DMS153 treated with DMSO at 0.1 percent for 48 hours (cell line): ENCODE measurements at regions not wholly inside any gene's neighbourhood (a gene's known extent, or its start where the extent isn't known, plus 50 kb on each side); places are given as distances from the start of the nearest gene placed in this dataset.
"Not testable (repeated sequence)": the region's sequence is repeated elsewhere in the genome, so short reads cannot be mapped to it uniquely, and the experiment has no call there.

ENCODE experiments used
- DNase-seq: peaks from one replicate; lab custom pipeline; 2025; ENCODE audit not compliant: unreplicated experiment; lab: John Stamatoyannopoulos, UW

- DNase-seq: no peak
Measured at GRCh38 chrX:108892501-108892900, 156.1 kb upstream of the IRS4 start.

- DNase-seq: no peak
Measured at GRCh38 chrX:108875548-108875947, 139.2 kb upstream of the IRS4 start.

DNA sequence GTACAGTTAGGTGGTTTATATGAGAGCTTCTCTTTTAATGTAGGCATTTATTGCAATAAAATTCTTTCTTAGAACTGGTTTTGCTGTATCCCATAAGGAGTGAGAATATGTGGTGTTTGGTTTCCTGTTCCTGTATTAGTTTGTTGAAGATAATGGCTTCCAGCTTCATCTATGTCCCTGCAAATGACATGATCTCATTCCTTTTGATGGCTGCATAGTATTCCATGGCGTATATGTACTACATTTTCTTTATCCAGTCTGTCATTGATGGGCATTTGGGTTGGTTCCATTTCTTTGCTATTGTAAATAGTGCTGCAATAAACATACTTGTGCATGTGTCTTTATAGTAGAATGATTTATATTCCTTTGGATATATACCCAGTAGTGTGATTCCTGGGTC lies 106.7 kb upstream of the IRS4 start:
- not testable (repeated sequence) for DNase-seq

DNA sequence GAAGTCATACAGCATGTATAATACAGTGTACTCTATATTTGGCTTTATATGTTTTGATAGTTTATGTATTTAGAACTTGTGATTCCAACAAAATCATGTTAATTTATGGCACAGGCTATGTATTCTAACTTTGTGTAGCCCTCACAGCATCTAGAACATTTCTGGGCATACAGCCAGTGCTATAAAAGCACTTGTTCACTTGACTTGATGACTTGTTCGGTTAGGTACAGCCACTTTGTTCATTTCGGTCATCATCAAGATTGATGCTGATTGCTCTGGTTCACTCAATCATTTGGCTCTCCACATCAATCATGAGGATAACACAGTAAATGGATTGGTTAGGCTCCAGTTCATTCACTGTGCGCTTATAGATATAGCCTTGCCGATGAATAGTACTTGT lies 97.6 kb upstream of the IRS4 start:
- DNase-seq: peak; percentile 27

- no peak for DNase-seq
Measured at GRCh38 chrX:108811891-108812290, 75.5 kb upstream of the IRS4 start.

GRCh38 chrX:108795240-108795639 lies 58.9 kb upstream of the IRS4 start:
- no peak for DNase-seq
